Adrenal gland (tissue), 9 donors: ENCODE measurements at regions not wholly inside any gene's neighbourhood (a gene's known extent, or its start where the extent isn't known, plus 50 kb on each side); places are given as distances from the start of the nearest gene placed in this dataset.

Experiments used
- DNase-seq, 7 donors: peaks; one replicate each; pipeline ENCODE4 v3.0.0-alpha.2; 2019 to 2020
- H3K27ac ChIP-seq, 5 donors: fragments of 200-600 bp; sonication (generic) in 4 of 5; 1 replicate in 3 of 5; 2 replicates in 2 of 5; pipeline versions ENCODE4 v1.5.1 to v1.8.0; 2016 to 2020; ENCODE audit warnings: mild to moderate bottlenecking in 1 of 5
- H3K27me3 ChIP-seq: fragments of 200-600 bp; 2 replicates; pipeline ENCODE4 v1.8.0; 2021
- H3K36me3 ChIP-seq, 2 donors: fragments of 200-600 bp; replicated peaks in 1 of 2; 1 replicate in 1 of 2; 2 replicates in 1 of 2; pipeline versions ENCODE4 v1.5.1 to v1.8.0; 2018 to 2022
- H3K4me1 ChIP-seq, 2 donors: fragments of 200-600 bp; replicated peaks in 1 of 2; 1 replicate in 1 of 2; 2 replicates in 1 of 2; pipeline versions ENCODE4 v1.5.1 to v1.8.0; 2018 to 2021
- H3K4me3 ChIP-seq, 4 donors: fragments of 200-600 bp; sonication (generic) in 3 of 4; one replicate each; pipeline ENCODE4 v1.5.1; 2016 to 2018
- H3K9me3 ChIP-seq, 3 donors: fragments of 200-600 bp; sonication (generic) in 1 of 3; replicated peaks in 1 of 3; 1 replicate in 2 of 3; 2 replicates in 1 of 3; pipeline versions ENCODE4 v1.5.1 to v1.8.0; 2016 to 2021
- POLR2A ChIP-seq, 2 donors: fragments of 450-650 bp; IDR thresholded peaks; one replicate each; pipeline ENCODE4 v1.6.1; 2017; ENCODE audit warnings: antibody characterized with exemption in 2 of 2, mild to moderate bottlenecking in 2 of 2, moderate library complexity in 1 of 2
- WGBS, 4 donors: extraction: QIAGEN DNeasy Blood & Tissue Kit in 2 of 4; methylation state at CpG; one replicate each; pipeline versions ENCODE4 v1.1.5 to v1.1.7; 2013 to 2017; 5-methylcytosine and 5-hydroxymethylcytosine counted together
- intact Hi-C, 2 donors: fragments of 100-400 bp; cut with DNase I; formaldehyde crosslinking; loops; one replicate each; pipeline versions ENCODE4 v1.14.1 to v1.15.0; 2022 to 2023
- TF ChIP-seq, protein P1 (sequence below), 6 experiments: fragments of 450-650 bp in 4 of 6; fragments of 200-600 bp in 2 of 6; sonication (generic) in 1 of 6; IDR thresholded peaks; 1 replicate in 5 of 6; 2 replicates in 1 of 6; pipeline versions ENCODE4 v1.5.1 to v1.8.0; 2016 to 2021; ENCODE audit warnings: antibody characterized with exemption in 6 of 6, mild to moderate bottlenecking in 2 of 6, moderate library complexity in 1 of 6
- donor health status: healthy with polysubstance abuse.
- donor health status: Bipolar disorder and iron deficiency.
- donor health status: DM: yes; HTN: yes; CAD: no.
- donor health status: DM: no; HTN: no; CAD: no.
- donor health status: DM: no; HTN: no; CAD: no.

DNA sequence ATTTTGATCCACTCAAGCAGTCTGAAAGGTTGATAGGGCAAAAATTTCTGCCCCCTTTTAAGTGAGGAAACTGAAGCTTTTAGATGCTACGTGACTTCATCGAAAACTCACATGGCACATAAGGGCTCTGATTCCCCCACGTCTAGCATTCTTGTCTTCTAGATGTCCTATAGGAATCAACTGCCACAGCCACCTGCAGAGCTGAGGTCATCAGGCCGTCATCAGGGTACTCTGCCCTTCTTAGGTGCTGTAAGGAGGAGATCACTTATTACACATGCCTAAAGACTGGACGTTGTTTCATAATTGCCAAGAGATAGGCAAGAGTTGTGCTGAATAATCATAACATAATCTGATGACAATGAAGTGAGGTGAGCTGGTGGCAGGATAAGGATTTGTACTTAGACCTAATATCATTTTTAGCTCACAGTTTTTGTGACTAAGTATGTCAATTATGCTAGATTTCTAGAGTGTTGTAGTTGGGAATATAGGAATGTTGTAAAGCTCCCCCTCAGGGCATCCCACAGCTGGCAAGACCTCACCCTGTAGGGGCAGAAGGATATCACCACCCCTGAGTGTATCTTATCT lies 349.4 kb downstream of the METTL15 start:
- intact Hi-C loops = no loop called here
- WGBS, 4 donors = 83 to 90% (median 85%) methylated on average over 5 of the region's 5 CpGs

DNA sequence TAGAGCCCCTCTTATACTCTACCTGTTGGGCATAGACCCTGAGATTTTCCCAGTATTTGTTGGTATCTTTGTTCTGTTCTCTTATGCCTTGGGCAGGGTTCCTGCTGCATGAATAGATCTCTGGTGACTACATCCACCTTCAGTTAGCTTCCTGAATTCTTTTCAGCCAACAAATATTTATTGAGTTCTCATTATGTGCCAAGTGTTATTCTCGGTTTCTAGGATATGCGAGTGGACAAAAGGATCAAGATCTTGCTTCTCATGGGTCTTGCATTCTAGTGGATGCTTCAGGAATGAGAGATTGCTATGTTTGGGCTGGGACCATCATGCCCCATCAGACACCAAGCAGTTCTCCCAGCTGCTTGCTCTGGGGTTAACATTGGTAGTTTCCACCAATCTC lies 340.0 kb downstream of the METTL15 start:
- no peak overlapping the region for H3K4me3 ChIP-seq
- no peaks in the 10 kb centered on the region for H3K27me3 ChIP-seq
- 91 to 96% (median 95%) methylated on average over 2 of the region's 2 CpGs for WGBS, 4 donors
- no peak overlapping the region for H3K27ac ChIP-seq
- TF ChIP-seq, protein P1, sequence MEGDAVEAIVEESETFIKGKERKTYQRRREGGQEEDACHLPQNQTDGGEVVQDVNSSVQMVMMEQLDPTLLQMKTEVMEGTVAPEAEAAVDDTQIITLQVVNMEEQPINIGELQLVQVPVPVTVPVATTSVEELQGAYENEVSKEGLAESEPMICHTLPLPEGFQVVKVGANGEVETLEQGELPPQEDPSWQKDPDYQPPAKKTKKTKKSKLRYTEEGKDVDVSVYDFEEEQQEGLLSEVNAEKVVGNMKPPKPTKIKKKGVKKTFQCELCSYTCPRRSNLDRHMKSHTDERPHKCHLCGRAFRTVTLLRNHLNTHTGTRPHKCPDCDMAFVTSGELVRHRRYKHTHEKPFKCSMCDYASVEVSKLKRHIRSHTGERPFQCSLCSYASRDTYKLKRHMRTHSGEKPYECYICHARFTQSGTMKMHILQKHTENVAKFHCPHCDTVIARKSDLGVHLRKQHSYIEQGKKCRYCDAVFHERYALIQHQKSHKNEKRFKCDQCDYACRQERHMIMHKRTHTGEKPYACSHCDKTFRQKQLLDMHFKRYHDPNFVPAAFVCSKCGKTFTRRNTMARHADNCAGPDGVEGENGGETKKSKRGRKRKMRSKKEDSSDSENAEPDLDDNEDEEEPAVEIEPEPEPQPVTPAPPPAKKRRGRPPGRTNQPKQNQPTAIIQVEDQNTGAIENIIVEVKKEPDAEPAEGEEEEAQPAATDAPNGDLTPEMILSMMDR (IDR thresholded peaks at IDR 0.05) = no peak
- no peak for TF ChIP-seq POLR2A (IDR thresholded peaks at IDR 0.05)
- no peaks in the 10 kb centered on the region for H3K9me3 ChIP-seq
- no peaks in the 10 kb centered on the region for H3K36me3 ChIP-seq
- no peaks in the 10 kb centered on the region for H3K4me1 ChIP-seq
- DNase-seq = no peak
- intact Hi-C loops = no loop called here

More for the DNA sequence above, 349.4 kb downstream of the METTL15 start:
- no peak overlapping the region for H3K4me3 ChIP-seq
- no peaks in the 10 kb centered on the region for H3K4me1 ChIP-seq
- DNase-seq = no peak
- H3K36me3 ChIP-seq = no peaks in the 10 kb centered on the region
- no peak overlapping the region for H3K27ac ChIP-seq
- TF ChIP-seq, protein P1 (IDR thresholded peaks at IDR 0.05) = no peak
- TF ChIP-seq POLR2A (IDR thresholded peaks at IDR 0.05) = no peak
- H3K27me3 ChIP-seq = no peaks in the 10 kb centered on the region
- no peaks in the 10 kb centered on the region for H3K9me3 ChIP-seq

DNA sequence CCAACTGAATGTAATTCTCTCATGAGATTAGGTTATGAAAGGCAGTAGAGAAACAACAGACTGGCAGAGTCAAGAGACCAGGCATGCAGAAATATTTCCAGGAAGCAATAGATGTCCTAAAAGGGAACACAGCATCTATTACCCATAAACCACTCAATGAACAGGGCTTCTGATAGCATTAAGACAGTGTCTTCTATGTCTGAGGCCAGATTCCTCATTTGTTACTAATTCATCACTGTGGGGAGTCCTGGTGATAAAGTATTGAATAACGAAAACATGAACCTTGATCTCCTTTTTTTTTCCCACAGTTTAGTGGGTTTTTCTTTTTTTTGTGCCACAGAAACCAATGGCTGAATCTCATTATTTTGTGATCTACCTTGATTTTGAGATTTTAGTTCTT lies 339.0 kb downstream of the METTL15 start:
- no peaks in the 10 kb centered on the region for H3K27me3 ChIP-seq
- no peak overlapping the region for H3K4me3 ChIP-seq
- 56 to 72% (median 63%) methylated on average over 1 of the region's 1 CpG for WGBS, 4 donors
- no peak overlapping the region for H3K27ac ChIP-seq
- no peaks in the 10 kb centered on the region for H3K4me1 ChIP-seq
- TF ChIP-seq POLR2A (IDR thresholded peaks at IDR 0.05) = no peak
- TF ChIP-seq, protein P1 (IDR thresholded peaks at IDR 0.05) = no peak
- no peaks in the 10 kb centered on the region for H3K9me3 ChIP-seq
- H3K36me3 ChIP-seq = no peaks in the 10 kb centered on the region
- DNase-seq = no peak
- intact Hi-C loops = no loop called here

DNA sequence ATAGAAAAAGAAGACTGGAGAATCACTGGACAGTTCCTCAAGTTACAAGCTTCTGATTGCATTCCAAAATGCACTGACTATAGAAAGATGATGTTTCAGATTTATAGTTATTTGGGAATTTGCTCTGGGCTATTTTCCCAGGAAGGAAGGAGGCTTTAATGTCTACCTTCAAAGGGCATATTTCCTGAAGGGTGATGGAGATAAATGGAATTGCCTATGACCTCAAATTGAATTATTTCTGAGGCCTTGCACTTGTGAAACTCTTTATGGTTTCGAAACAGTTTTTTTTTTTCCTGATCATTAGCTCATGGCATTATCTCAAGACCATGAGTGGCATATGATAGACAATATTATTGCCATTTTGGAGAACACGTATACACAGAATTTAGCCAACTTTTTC lies 333.9 kb downstream of the METTL15 start:
- Histone ChIP-seq H3K27ac (no peak overlapping the region), H3K36me3 (no peaks in the 10 kb centered on the region), H3K4me3 (no peak overlapping the region), H3K4me1 (no peaks in the 10 kb centered on the region), H3K9me3 (no peaks in the 10 kb centered on the region), H3K27me3 (no peaks in the 10 kb centered on the region)
- TF ChIP-seq POLR2A (IDR thresholded peaks at IDR 0.05) = no peak
- TF ChIP-seq, protein P1 (IDR thresholded peaks at IDR 0.05) = no peak
- 65 to 79% (median 75%) methylated on average over 2 of the region's 2 CpGs for WGBS, 4 donors
- intact Hi-C loops = no loop called here
- DNase-seq = no peak
